Muscle of leg (tissue), 3 donors: ENCODE measurements at regions not wholly inside any gene's neighbourhood (a gene's known extent, or its start where the extent isn't known, plus 50 kb on each side); places are given as distances from the start of the nearest gene placed in this dataset.

Source experiments
- DNase-seq: peaks from one replicate; pipeline ENCODE4 v3.0.0; 2013
- H3K27ac ChIP-seq: one replicate; pipeline ENCODE4 v1.5.1; 2013; ENCODE audit warnings: mild to moderate bottlenecking, low read length, control low read depth
- H3K27me3 ChIP-seq: one replicate; pipeline ENCODE4 v1.6.1; 2013; ENCODE audit warnings: low read length; ENCODE audit not compliant: control insufficient read depth, insufficient read depth
- H3K36me3 ChIP-seq: one replicate; pipeline ENCODE4 v1.6.1; 2013; ENCODE audit warnings: low read length; ENCODE audit not compliant: control insufficient read depth, insufficient read depth
- H3K4me1 ChIP-seq: one replicate; pipeline ENCODE4 v1.6.1; 2013; ENCODE audit warnings: low read length; ENCODE audit not compliant: control insufficient read depth, insufficient read depth
- H3K4me3 ChIP-seq: one replicate; pipeline ENCODE4 v1.5.1; 2013; ENCODE audit warnings: low read length, control low read depth
- H3K9me3 ChIP-seq: replicated peaks from 2 replicates; pipeline ENCODE4 v1.6.1; 2013; ENCODE audit warnings: low read depth, low read length; ENCODE audit not compliant: control insufficient read depth
- WGBS: methylation state at CpG from one replicate; pipeline ENCODE4 v1.1.5; 2013; ENCODE audit warnings: missing lambda C conversion rate; ENCODE audit not compliant: insufficient coverage; 5-methylcytosine and 5-hydroxymethylcytosine counted together

- DNase-seq, result no peak
- no peaks in the 10 kb centered on the region for H3K36me3 ChIP-seq
- H3K4me3 ChIP-seq, result no peak overlapping the region
- H3K27me3 ChIP-seq, result no peaks in the 10 kb centered on the region
- WGBS, result no CpG with 5 or more reads among the region's 1 CpG
- H3K4me1 ChIP-seq, result peaks cover 6% of the 10 kb centered on the region
- H3K9me3 ChIP-seq, result peaks cover 2% of the 10 kb centered on the region
- H3K27ac ChIP-seq, result no peak overlapping the region
Measured at GRCh38 chr11:12315024-12315423, 62.3 kb upstream of the PARVA start.

- H3K4me1 ChIP-seq, result peaks cover 6% of the 10 kb centered on the region
- peaks cover 2% of the 10 kb centered on the region for H3K9me3 ChIP-seq
- no peaks in the 10 kb centered on the region for H3K36me3 ChIP-seq
- DNase-seq, result no peak
- H3K27me3 ChIP-seq, result no peaks in the 10 kb centered on the region
- no peak overlapping the region for H3K27ac ChIP-seq
- no peak overlapping the region for H3K4me3 ChIP-seq
Measured at GRCh38 chr11:12316432-12316831, 60.9 kb upstream of the PARVA start.

GRCh38 chr11:12318791-12319438 is 58.5 kb upstream of the PARVA start:
- DNase-seq, result peak; percentile 51
- Histone ChIP-seq H3K9me3 (peaks cover 2% of the 10 kb centered on the region), H3K27ac (no peak overlapping the region), H3K36me3 (no peaks in the 10 kb centered on the region), H3K4me1 (peaks cover 6% of the 10 kb centered on the region), H3K4me3 (no peak overlapping the region), H3K27me3 (no peaks in the 10 kb centered on the region)
- 33% methylated on average over 5 of the region's 10 CpGs for WGBS

GRCh38 chr11:12319461-12319951 is 57.9 kb upstream of the PARVA start:
- peaks cover 6% of the 10 kb centered on the region for H3K4me1 ChIP-seq
- no CpG with 5 or more reads among the region's 1 CpG for WGBS
- H3K9me3 ChIP-seq, result peaks cover 2% of the 10 kb centered on the region
- no peaks in the 10 kb centered on the region for H3K27me3 ChIP-seq
- DNase-seq, result peak; percentile 17
- no peak overlapping the region for H3K27ac ChIP-seq
- H3K4me3 ChIP-seq, result no peak overlapping the region
- no peaks in the 10 kb centered on the region for H3K36me3 ChIP-seq

GRCh38 chr11:12319988-12320387 is 57.4 kb upstream of the PARVA start:
- Histone ChIP-seq H3K27ac (no peak overlapping the region), H3K36me3 (no peaks in the 10 kb centered on the region), H3K4me3 (no peak overlapping the region), H3K4me1 (peaks cover 6% of the 10 kb centered on the region), H3K27me3 (no peaks in the 10 kb centered on the region), H3K9me3 (peaks cover 2% of the 10 kb centered on the region)
- no CpG with 5 or more reads among the region's 3 CpGs for WGBS
- peak; percentile 42 for DNase-seq

- H3K27ac ChIP-seq, result no peak overlapping the region
- 71% methylated on average over 2 of the region's 8 CpGs for WGBS
- no peak for DNase-seq
- no peak overlapping the region for H3K4me3 ChIP-seq
- H3K9me3 ChIP-seq, result peaks cover 2% of the 10 kb centered on the region
- H3K27me3 ChIP-seq, result no peaks in the 10 kb centered on the region
- peaks cover 6% of the 10 kb centered on the region for H3K4me1 ChIP-seq
- no peaks in the 10 kb centered on the region for H3K36me3 ChIP-seq
Measured at GRCh38 chr11:12321217-12321937, 56.0 kb upstream of the PARVA start.

- Histone ChIP-seq H3K9me3 (no peaks in the 10 kb centered on the region), H3K27ac (no peak overlapping the region), H3K4me1 (peaks cover 2% of the 10 kb centered on the region), H3K4me3 (no peak overlapping the region), H3K27me3 (no peaks in the 10 kb centered on the region), H3K36me3 (no peaks in the 10 kb centered on the region)
- WGBS, result no CpG with 5 or more reads among the region's 3 CpGs
- DNase-seq, result no peak
Measured at GRCh38 chr11:12324585-12324984, 52.8 kb upstream of the PARVA start.
